NCI-H146 treated with DMSO at 0.1 percent for 48 hours (cell line): ENCODE measurements at regions not wholly inside any gene's neighbourhood (a gene's known extent, or its start where the extent isn't known, plus 50 kb on each side); places are given as distances from the start of the nearest gene placed in this dataset.

Experiments
- DNase-seq: peaks from one replicate; lab custom pipeline; 2025; ENCODE audit not compliant: unreplicated experiment; lab: John Stamatoyannopoulos, UW

- no peak for DNase-seq
Observed at GRCh38 chr5:93010616-93011015, 570.4 kb downstream of the NR2F1-AS1 start.

GRCh38 chr5:93010037-93010436 is 571.0 kb downstream of the NR2F1-AS1 start:
- no peak for DNase-seq

GRCh38 chr5:93008502-93009207 is 572.4 kb downstream of the NR2F1-AS1 start:
- no peak for DNase-seq

GRCh38 chr5:93006915-93007314 is 574.1 kb downstream of the NR2F1-AS1 start:
- DNase-seq: no peak

GRCh38 chr5:92998456-92998855 is 582.6 kb downstream of the NR2F1-AS1 start:
- no peak for DNase-seq

GRCh38 chr5:92994392-92994791 is 586.6 kb downstream of the NR2F1-AS1 start:
- DNase-seq: no peak

- DNase-seq: no peak
Observed at GRCh38 chr5:92992073-92992472, 588.9 kb downstream of the NR2F1-AS1 start.

- DNase-seq: peak; percentile 27
Observed at GRCh38 chr5:92991581-92992067, 589.4 kb downstream of the NR2F1-AS1 start.

GRCh38 chr5:92990771-92991170 is 590.2 kb downstream of the NR2F1-AS1 start:
- no peak for DNase-seq

GRCh38 chr5:92981001-92981400 is 600.0 kb downstream of the NR2F1-AS1 start:
- no peak for DNase-seq

GRCh38 chr5:92980491-92980890 is 600.5 kb downstream of the NR2F1-AS1 start:
- no peak for DNase-seq

- no peak for DNase-seq
Observed at GRCh38 chr5:92979716-92980115, 601.3 kb downstream of the NR2F1-AS1 start.

- no peak for DNase-seq
Observed at GRCh38 chr5:92977846-92978540, 603.0 kb downstream of the NR2F1-AS1 start.

- no peak for DNase-seq
Observed at GRCh38 chr5:92976156-92976555, 604.9 kb downstream of the NR2F1-AS1 start.

- no peak for DNase-seq
Observed at GRCh38 chr5:92969781-92970237, 611.2 kb downstream of the NR2F1-AS1 start.

GRCh38 chr5:92969191-92969780 is 611.7 kb downstream of the NR2F1-AS1 start:
- DNase-seq: no peak

GRCh38 chr5:92963800-92964199 is 617.2 kb downstream of the NR2F1-AS1 start:
- DNase-seq: no peak

- DNase-seq: peak; percentile 11
Observed at GRCh38 chr5:92962752-92963151, 618.3 kb downstream of the NR2F1-AS1 start.

- DNase-seq: no peak
Observed at GRCh38 chr5:92956886-92957285, 624.1 kb downstream of the NR2F1-AS1 start.

- no peak for DNase-seq
Observed at GRCh38 chr5:92952243-92952642, 628.8 kb downstream of the NR2F1-AS1 start.

- no peak for DNase-seq
Observed at GRCh38 chr5:92951746-92952145, 629.3 kb downstream of the NR2F1-AS1 start.

- DNase-seq: no peak
Observed at GRCh38 chr5:92946546-92946945, 634.5 kb downstream of the NR2F1-AS1 start.
